ENCODE measurements at regions not wholly inside any gene's neighbourhood (a gene's known extent, or its start where the extent isn't known, plus 50 kb on each side); places are given as distances from the start of the nearest gene placed in this dataset.

DNA sequence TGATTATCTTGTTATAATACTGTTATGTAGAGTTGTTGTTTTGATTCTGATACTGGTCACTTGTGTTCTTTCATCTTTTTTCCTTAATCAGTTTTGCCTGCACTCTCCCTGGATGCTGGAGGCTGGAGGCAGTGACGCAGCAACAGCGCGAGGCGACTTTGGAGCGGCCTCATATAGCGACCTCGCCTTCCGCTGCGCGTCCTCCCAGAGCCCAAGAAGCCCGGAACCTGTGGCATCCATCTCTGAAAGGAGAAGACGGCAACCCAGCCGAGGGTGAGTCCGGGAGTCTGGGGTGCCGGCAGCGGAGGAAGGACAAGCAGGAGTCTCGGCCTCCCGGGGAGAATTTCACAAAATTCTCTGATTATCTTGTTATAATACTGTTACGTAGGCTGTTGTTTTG, 161.2 kb downstream of the ZNF33B start:
- H3K4me3 ChIP-seq = no peak overlapping the region
- H3K4me1 ChIP-seq (ENCODE audit: low read depth) = no peaks in the 10 kb centered on the region
- intact Hi-C loops (cut with DNase I, micrococcal nuclease) = no loop called here
- peaks cover 7% of the 10 kb centered on the region for H3K9me3 ChIP-seq
- DNase-seq = no peak
- ATAC-seq = no peak
- H3K36me3 ChIP-seq (ENCODE audit: low read depth) = no peaks in the 10 kb centered on the region
- TF ChIP-seq, protein P1, sequence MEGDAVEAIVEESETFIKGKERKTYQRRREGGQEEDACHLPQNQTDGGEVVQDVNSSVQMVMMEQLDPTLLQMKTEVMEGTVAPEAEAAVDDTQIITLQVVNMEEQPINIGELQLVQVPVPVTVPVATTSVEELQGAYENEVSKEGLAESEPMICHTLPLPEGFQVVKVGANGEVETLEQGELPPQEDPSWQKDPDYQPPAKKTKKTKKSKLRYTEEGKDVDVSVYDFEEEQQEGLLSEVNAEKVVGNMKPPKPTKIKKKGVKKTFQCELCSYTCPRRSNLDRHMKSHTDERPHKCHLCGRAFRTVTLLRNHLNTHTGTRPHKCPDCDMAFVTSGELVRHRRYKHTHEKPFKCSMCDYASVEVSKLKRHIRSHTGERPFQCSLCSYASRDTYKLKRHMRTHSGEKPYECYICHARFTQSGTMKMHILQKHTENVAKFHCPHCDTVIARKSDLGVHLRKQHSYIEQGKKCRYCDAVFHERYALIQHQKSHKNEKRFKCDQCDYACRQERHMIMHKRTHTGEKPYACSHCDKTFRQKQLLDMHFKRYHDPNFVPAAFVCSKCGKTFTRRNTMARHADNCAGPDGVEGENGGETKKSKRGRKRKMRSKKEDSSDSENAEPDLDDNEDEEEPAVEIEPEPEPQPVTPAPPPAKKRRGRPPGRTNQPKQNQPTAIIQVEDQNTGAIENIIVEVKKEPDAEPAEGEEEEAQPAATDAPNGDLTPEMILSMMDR (IDR thresholded peaks at IDR 0.05) = no peak

DNA sequence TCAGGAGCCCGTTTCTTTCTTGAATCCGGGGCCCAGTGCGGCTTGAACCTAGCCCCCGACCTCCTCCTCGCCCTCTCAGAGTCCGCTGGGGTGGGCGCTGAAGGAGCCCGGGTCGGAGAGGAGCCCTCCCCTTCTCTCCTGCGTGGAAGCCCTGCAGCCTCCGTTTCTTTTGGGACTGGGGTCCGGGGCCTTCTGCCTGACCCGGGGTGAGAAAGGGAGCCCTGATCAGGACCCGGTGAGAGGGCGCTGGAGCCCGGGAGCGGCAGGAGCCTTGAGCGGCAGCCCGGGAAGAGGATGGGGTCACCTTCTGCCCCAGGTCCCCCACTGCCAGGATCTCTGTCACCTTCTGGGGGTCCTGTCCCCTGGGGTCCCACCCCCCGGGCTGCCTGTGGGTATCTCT, 162.3 kb downstream of the ZNF33B start:
- peaks cover 7% of the 10 kb centered on the region for H3K9me3 ChIP-seq
- intact Hi-C loops (cut with DNase I, micrococcal nuclease) = no loop called here
- ATAC-seq (no peak), DNase-seq (no peak)
- no peak overlapping the region for H3K4me3 ChIP-seq
- no peaks in the 10 kb centered on the region for H3K4me1 ChIP-seq (ENCODE audit: low read depth)
- no peaks in the 10 kb centered on the region for H3K36me3 ChIP-seq (ENCODE audit: low read depth)
- TF ChIP-seq, protein P1 (IDR thresholded peaks at IDR 0.05) = no peak

DNA sequence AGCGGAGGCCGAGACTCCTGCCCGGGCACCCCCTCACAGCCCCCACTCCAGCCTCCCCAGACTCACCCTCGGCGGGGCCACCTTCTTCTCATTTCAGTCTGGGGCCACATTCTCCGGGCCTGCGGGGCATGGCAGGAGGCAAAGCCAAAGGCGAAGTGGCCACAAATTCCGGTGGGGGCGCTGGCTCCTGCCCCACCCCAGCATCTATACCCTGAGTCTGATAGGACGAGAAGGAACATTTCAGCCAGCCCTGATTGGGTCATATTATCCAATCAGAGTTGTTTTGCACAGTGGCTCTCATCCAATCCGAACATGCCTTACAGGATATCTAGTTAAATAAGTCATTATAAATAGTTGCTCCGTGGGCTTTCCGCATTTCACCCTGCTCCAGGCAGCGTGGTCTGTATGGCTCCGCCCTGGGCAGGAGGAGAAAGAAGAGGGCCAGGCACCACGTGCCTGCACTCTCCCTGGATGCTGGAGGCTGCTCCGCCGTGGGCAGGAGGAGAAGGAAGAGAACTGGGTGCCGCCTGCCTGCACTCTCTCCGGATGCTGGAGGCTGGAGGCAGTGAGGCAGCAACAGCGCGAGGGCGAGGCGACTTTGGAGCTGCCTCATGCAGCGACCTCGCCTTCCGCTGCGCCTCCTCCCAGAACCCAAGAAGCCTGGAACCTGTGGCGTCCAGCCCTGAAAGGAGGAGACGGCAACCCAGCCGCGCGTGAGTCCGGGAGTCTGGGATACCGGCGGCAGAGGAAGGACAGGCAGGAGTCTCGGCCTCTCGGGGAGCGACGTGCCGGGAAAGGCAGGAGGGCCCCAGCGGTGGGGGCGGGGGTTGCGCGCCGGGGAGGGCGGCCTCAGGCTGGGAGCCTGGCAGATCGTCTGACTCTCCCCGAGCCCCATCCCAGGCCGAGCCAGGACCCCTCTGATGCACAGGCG, 162.9 kb downstream of the ZNF33B start:
- TF ChIP-seq, protein P1 (IDR thresholded peaks at IDR 0.05) = no peak
- intact Hi-C loops (cut with DNase I, micrococcal nuclease) = no loop called here
- no peak overlapping the region for H3K4me3 ChIP-seq
- H3K9me3 ChIP-seq = peaks cover 4% of the 10 kb centered on the region
- DNase-seq (no peak), ATAC-seq (no peak)
- no peaks in the 10 kb centered on the region for H3K36me3 ChIP-seq (ENCODE audit: low read depth)
- H3K4me1 ChIP-seq (ENCODE audit: low read depth) = no peaks in the 10 kb centered on the region

DNA sequence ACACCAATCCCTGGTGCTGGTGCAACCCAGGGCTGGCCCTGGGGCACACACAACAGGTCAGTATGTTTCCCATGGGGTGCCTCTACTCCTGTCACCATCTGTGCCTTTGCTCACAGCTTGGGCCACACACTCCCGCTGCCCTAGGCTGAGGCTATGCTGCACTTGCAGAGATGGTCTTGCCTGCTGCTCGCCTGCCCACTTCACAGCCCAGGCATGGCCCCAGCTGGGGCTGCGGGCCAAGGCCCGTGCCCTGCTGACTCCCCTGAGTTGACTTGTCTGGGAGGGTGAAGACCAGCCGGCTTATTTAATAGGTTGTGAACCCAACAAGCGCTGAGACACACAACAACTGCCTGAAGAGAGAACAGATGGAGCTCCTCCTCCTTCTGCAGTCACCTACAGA, 184.1 kb downstream of the ZNF33B start:
- no peaks in the 10 kb centered on the region for H3K36me3 ChIP-seq (ENCODE audit: low read depth)
- intact Hi-C loops (cut with DNase I, micrococcal nuclease) = no loop called here
- H3K9me3 ChIP-seq = peaks cover 6% of the 10 kb centered on the region
- H3K4me3 ChIP-seq = no peak overlapping the region
- no peak for DNase-seq
- ATAC-seq = no peak
- H3K4me1 ChIP-seq (ENCODE audit: low read depth) = no peaks in the 10 kb centered on the region
- TF ChIP-seq, protein P1 (IDR thresholded peaks at IDR 0.05) = no peak

DNA sequence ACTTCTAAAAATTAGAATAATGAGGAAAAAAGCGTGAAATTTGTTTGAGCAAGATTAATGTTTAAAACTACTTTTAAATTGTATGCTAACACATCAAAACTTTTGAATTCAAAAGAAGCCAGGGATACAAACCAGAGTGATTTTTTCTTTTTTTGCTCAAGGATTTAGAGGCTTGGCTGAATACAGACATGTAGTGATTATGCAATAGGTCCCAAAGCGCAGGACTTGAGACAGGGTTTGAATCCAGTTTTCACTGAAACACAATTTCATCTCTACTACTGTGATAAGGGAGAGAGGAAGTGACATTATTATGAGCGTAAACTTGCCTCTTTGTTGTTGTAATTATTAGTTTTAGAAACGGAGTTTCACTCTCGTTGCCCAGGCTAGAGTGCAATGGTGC, 207.3 kb downstream of the ZNF33B start:
- peaks cover 8% of the 10 kb centered on the region for H3K9me3 ChIP-seq
- H3K4me1 ChIP-seq (ENCODE audit: low read depth) = no peaks in the 10 kb centered on the region
- no peak overlapping the region for H3K4me3 ChIP-seq
- ATAC-seq (no peak), DNase-seq (no peak)
- intact Hi-C loops (cut with DNase I, micrococcal nuclease) = no loop called here
- TF ChIP-seq, protein P1 (IDR thresholded peaks at IDR 0.05) = no peak
- H3K36me3 ChIP-seq (ENCODE audit: low read depth) = no peaks in the 10 kb centered on the region

All from mucosa of descending colon (tissue), 3 donors.